ENCODE measurements at regions not wholly inside any gene's neighbourhood (a gene's known extent, or its start where the extent isn't known, plus 50 kb on each side); places are given as distances from the start of the nearest gene placed in this dataset.

DNA sequence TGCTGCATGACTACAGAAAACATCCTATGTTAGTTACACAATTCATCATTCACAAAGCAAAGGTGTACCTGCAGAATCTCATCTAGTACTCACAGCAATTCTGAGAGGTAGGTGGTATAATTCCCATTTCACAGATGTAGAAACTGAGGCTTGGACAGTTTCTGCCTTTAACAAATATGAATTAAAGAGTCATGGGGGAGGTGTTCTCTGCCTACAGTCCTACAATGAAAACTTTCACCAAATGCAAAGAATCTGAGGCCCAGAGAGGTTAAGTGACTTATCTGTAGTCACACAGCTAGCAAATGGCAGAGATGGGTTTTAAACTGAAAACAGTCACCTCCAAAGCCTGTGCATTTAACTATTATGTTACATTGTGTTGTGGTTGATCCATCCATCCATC, 171.6 kb upstream of the WSCD2 start:
- no peaks in the 10 kb centered on the region for H3K36me3 ChIP-seq
- TF ChIP-seq Cebpa-rat (IDR thresholded peaks at IDR 0.05) = no peak
- H3K9ac ChIP-seq = no peak overlapping the region
- H3K9me3 ChIP-seq = peaks cover 7% of the 10 kb centered on the region
- H3K27me3 ChIP-seq = no peaks in the 10 kb centered on the region
- no peak overlapping the region for H3K4me2 ChIP-seq
- no peaks in the 10 kb centered on the region for H3K4me1 ChIP-seq
- no peak overlapping the region for H3K27ac ChIP-seq
- no peak overlapping the region for H3K4me3 ChIP-seq
- H4K20me1 ChIP-seq = no peaks in the 10 kb centered on the region

DNA sequence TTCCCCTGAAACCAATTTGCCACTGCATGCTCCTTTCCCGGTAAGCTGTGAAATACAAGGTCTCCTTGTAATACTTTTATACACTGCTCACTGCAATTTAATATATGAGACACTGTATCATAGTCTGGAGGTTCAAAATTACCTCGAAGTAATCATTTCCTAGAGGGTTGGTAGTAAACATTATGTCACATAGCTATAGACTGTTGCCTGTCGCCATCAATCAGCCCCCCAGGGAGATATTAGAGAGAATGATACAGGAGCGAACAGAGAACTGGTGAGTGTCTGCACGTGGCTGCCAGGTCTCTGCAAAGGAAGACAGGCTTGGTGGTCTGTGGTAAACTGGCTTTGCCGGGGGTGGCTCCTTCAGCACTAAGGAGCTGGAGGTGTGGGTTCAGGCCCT, 165.5 kb upstream of the WSCD2 start:
- H3K4me3 ChIP-seq = no peak overlapping the region
- no peaks in the 10 kb centered on the region for H4K20me1 ChIP-seq
- no peaks in the 10 kb centered on the region for H3K36me3 ChIP-seq
- H3K4me2 ChIP-seq = no peak overlapping the region
- H3K27me3 ChIP-seq = no peaks in the 10 kb centered on the region
- H3K9ac ChIP-seq = no peak overlapping the region
- H3K9me3 ChIP-seq = no peaks in the 10 kb centered on the region
- no peak overlapping the region for H3K27ac ChIP-seq
- no peaks in the 10 kb centered on the region for H3K4me1 ChIP-seq
- no peak for TF ChIP-seq Cebpa-rat (IDR thresholded peaks at IDR 0.05)

- H3K9ac ChIP-seq = no peak overlapping the region
- H3K9me3 ChIP-seq = no peaks in the 10 kb centered on the region
- TF ChIP-seq Cebpa-rat (IDR thresholded peaks at IDR 0.05) = no peak
- H3K27me3 ChIP-seq = no peaks in the 10 kb centered on the region
- H3K36me3 ChIP-seq = no peaks in the 10 kb centered on the region
- H3K4me2 ChIP-seq = no peak overlapping the region
- no peaks in the 10 kb centered on the region for H4K20me1 ChIP-seq
- no peaks in the 10 kb centered on the region for H3K4me1 ChIP-seq
- H3K27ac ChIP-seq = no peak overlapping the region
- no peak overlapping the region for H3K4me3 ChIP-seq
Measured at GRCh38 chr12:107967170-107967569, 161.9 kb upstream of the WSCD2 start.

GRCh38 chr12:107973950-107974349, 155.1 kb upstream of the WSCD2 start:
- H3K36me3 ChIP-seq = no peaks in the 10 kb centered on the region
- no peaks in the 10 kb centered on the region for H4K20me1 ChIP-seq
- peaks cover 12% of the 10 kb centered on the region for H3K9me3 ChIP-seq
- TF ChIP-seq Cebpa-rat (IDR thresholded peaks at IDR 0.05) = no peak
- H3K4me2 ChIP-seq = no peak overlapping the region
- H3K4me1 ChIP-seq = no peaks in the 10 kb centered on the region
- no peak overlapping the region for H3K27ac ChIP-seq
- no peak overlapping the region for H3K9ac ChIP-seq
- H3K27me3 ChIP-seq = no peaks in the 10 kb centered on the region
- no peak overlapping the region for H3K4me3 ChIP-seq

GRCh38 chr12:107976331-107976730, 152.8 kb upstream of the WSCD2 start:
- no peaks in the 10 kb centered on the region for H3K36me3 ChIP-seq
- no peak overlapping the region for H3K9ac ChIP-seq
- H3K27me3 ChIP-seq = no peaks in the 10 kb centered on the region
- H3K4me2 ChIP-seq = no peak overlapping the region
- H3K4me1 ChIP-seq = no peaks in the 10 kb centered on the region
- H3K27ac ChIP-seq = no peak overlapping the region
- TF ChIP-seq Cebpa-rat (IDR thresholded peaks at IDR 0.05) = no peak
- no peaks in the 10 kb centered on the region for H4K20me1 ChIP-seq
- no peak overlapping the region for H3K4me3 ChIP-seq
- peaks cover 12% of the 10 kb centered on the region for H3K9me3 ChIP-seq

GRCh38 chr12:107978201-107978600, 150.9 kb upstream of the WSCD2 start:
- Histone ChIP-seq H3K4me2 (no peak overlapping the region), H3K9ac (no peak overlapping the region), H3K27ac (no peak overlapping the region), H3K4me1 (no peaks in the 10 kb centered on the region), H4K20me1 (no peaks in the 10 kb centered on the region), H3K27me3 (no peaks in the 10 kb centered on the region), H3K36me3 (no peaks in the 10 kb centered on the region), H3K9me3 (peaks cover 12% of the 10 kb centered on the region), H3K4me3 (no peak overlapping the region)
- TF ChIP-seq Cebpa-rat (IDR thresholded peaks at IDR 0.05) = no peak

DNA sequence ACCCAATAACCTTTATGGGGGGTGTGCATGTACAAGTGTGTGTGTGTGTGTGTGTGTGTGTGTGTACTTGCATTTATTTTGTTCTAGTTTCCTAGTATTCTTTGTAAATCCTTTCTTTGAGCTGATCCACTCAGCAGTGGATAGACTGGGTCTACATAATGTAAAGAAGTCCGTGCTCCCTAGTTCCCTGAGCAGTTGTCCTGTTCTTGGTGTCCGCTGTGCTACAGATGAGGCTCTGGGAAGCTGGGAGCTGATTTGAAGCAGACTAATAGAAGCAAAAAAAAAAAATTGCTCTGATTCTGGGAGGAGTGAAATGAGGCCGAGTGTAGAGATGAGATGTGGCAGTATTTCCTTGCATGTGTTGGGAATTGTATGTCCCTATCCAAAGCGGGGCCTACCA, 150.4 kb upstream of the WSCD2 start:
- TF ChIP-seq Cebpa-rat (IDR thresholded peaks at IDR 0.05) = no peak
- Histone ChIP-seq H3K4me2 (no peak overlapping the region), H3K9me3 (peaks cover 12% of the 10 kb centered on the region), H3K4me3 (no peak overlapping the region), H3K27ac (no peak overlapping the region), H3K4me1 (no peaks in the 10 kb centered on the region), H3K9ac (no peak overlapping the region), H3K27me3 (no peaks in the 10 kb centered on the region), H3K36me3 (no peaks in the 10 kb centered on the region), H4K20me1 (no peaks in the 10 kb centered on the region)

DNA sequence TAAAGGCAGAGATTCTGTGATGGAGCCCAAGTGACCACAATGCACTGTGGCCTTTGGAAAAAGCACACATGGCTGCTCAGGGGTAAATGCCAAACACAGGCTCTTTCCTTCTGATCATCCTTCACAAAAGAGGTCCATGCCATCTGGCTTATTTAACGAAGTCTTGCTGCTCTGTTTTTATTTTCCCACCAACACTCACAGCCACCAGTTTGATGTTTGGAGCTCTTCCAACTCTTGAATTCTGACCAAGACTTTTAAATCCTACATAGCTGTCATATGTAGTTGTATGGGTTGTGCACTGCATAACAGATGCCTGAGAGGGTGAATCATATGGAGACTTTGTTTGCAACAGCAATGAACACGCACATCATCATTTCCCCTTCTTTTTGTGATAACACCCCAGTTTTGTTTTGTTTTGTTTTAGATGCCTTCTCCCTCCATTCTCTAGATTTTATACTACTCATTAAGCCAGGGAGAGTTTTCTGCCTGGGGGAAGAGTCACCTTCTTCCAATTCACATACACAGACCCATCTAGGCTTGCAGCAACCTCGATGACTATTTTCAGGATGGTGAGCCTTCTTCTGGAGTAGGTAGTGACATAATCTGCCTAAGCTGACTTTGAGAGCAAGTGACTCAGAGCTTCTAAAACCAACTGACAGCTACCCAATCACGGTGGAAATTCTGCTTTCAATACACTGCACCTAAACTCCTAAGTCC, 145.2 kb upstream of the WSCD2 start:
- no peaks in the 10 kb centered on the region for H3K9me3 ChIP-seq

GRCh38 chr12:107984973-107985372, 144.1 kb upstream of the WSCD2 start:
- H3K27me3 ChIP-seq = no peaks in the 10 kb centered on the region
- no peak overlapping the region for H3K4me3 ChIP-seq
- H3K9me3 ChIP-seq = no peaks in the 10 kb centered on the region
- no peaks in the 10 kb centered on the region for H3K36me3 ChIP-seq
- no peak overlapping the region for H3K27ac ChIP-seq
- H3K4me2 ChIP-seq = no peak overlapping the region
- no peaks in the 10 kb centered on the region for H3K4me1 ChIP-seq
- TF ChIP-seq Cebpa-rat (IDR thresholded peaks at IDR 0.05) = no peak
- H3K9ac ChIP-seq = no peak overlapping the region
- no peaks in the 10 kb centered on the region for H4K20me1 ChIP-seq

More for the DNA sequence above, 145.2 kb upstream of the WSCD2 start:
- Histone ChIP-seq H4K20me1 (no peaks in the 10 kb centered on the region), H3K27ac (no peak overlapping the region), H3K9ac (no peak overlapping the region), H3K27me3 (no peaks in the 10 kb centered on the region), H3K4me3 (no peak overlapping the region), H3K4me2 (no peak overlapping the region), H3K4me1 (no peaks in the 10 kb centered on the region), H3K36me3 (no peaks in the 10 kb centered on the region)
- no peak for TF ChIP-seq Cebpa-rat (IDR thresholded peaks at IDR 0.05)

GRCh38 chr12:107986183-107986582, 142.9 kb upstream of the WSCD2 start:
- H3K9ac ChIP-seq = no peak overlapping the region
- TF ChIP-seq Cebpa-rat (IDR thresholded peaks at IDR 0.05) = no peak
- H3K27ac ChIP-seq = no peak overlapping the region
- no peaks in the 10 kb centered on the region for H4K20me1 ChIP-seq
- no peaks in the 10 kb centered on the region for H3K27me3 ChIP-seq
- no peaks in the 10 kb centered on the region for H3K9me3 ChIP-seq
- H3K36me3 ChIP-seq = no peaks in the 10 kb centered on the region
- H3K4me2 ChIP-seq = no peak overlapping the region
- no peak overlapping the region for H3K4me3 ChIP-seq
- no peaks in the 10 kb centered on the region for H3K4me1 ChIP-seq

GRCh38 chr12:107990325-107990724, 138.8 kb upstream of the WSCD2 start:
- Histone ChIP-seq H3K4me3 (no peak overlapping the region), H3K4me1 (no peaks in the 10 kb centered on the region), H3K9ac (no peak overlapping the region), H3K36me3 (no peaks in the 10 kb centered on the region), H3K4me2 (no peak overlapping the region), H3K27ac (no peak overlapping the region), H4K20me1 (no peaks in the 10 kb centered on the region), H3K9me3 (no peaks in the 10 kb centered on the region), H3K27me3 (no peaks in the 10 kb centered on the region)
- no peak for TF ChIP-seq Cebpa-rat (IDR thresholded peaks at IDR 0.05)

All from BLaER1 (cell line).